IMR-90 (cell line): ENCODE measurements at regions not wholly inside any gene's neighbourhood (a gene's known extent, or its start where the extent isn't known, plus 50 kb on each side); places are given as distances from the start of the nearest gene placed in this dataset.

Experiments
- ATAC-seq: fragments of 200-7000 bp; cut with Tn5 transposase; 2 replicates; pipeline ENCODE4 v1.9.1; 2020; ENCODE audit warnings: low read depth, mild to moderate bottlenecking, moderate library complexity
- BruUV-seq: library from RNA; stranded (reverse); fragments of 400-500 nt; replicated peaks from 2 replicates; lab custom pipeline; 2021; lab: Mats Ljungman, UMichigan
- CTCF ChIA-PET: fragments of 300-600 bp; formaldehyde crosslinking; extraction: SDS; loops from one replicate; lab custom pipeline; 2021; ENCODE audit warnings: antibody characterized with exemption; lab: Yijun Ruan, JAX
- POLR2A ChIA-PET: fragments of 300-600 bp; sonication (Branson Sonifier 250); formaldehyde crosslinking; loops from one replicate; lab custom pipeline; 2022; ENCODE audit warnings: antibody characterized with exemption; ENCODE audit not compliant: unreplicated experiment; lab: Charles Lee
- DNase-seq: peaks from one replicate; pipeline ENCODE4 v3.0.0; 2013
- H2AFZ ChIP-seq: replicated peaks from 2 replicates; pipeline ENCODE3; 2013; ENCODE audit warnings: low read length, mild to moderate bottlenecking; ENCODE audit not compliant: poor library complexity
- H2AK5ac ChIP-seq: 2 replicates; pipeline ENCODE4 v1.6.1; 2013; ENCODE audit warnings: low read depth, low read length, inconsistent platforms
- H2AK9ac ChIP-seq: replicated peaks from 2 replicates; pipeline ENCODE3; 2013; ENCODE audit warnings: mild to moderate bottlenecking, low read depth, low read length, moderate library complexity; ENCODE audit not compliant: poor library complexity
- H2BK120ac ChIP-seq: 2 replicates; pipeline ENCODE4 v1.6.1; 2013; ENCODE audit warnings: low read depth, low read length, inconsistent platforms
- H2BK15ac ChIP-seq: 3 replicates; pipeline ENCODE4 v1.6.1; 2013; ENCODE audit warnings: low read depth, low read length, inconsistent platforms
- H2BK20ac ChIP-seq: 2 replicates; pipeline ENCODE4 v1.6.1; 2013; ENCODE audit warnings: low read depth, mild to moderate bottlenecking, inconsistent platforms, low read length, moderate library complexity
- H2BK5ac ChIP-seq: 2 replicates; pipeline ENCODE4 v1.6.1; 2013; ENCODE audit warnings: mild to moderate bottlenecking, low read depth, low read length, inconsistent platforms; ENCODE audit not compliant: poor library complexity, severe bottlenecking
- H3K14ac ChIP-seq: replicated peaks from 2 replicates; pipeline ENCODE4 v1.6.1; 2013; ENCODE audit warnings: low read depth, low read length, inconsistent platforms
- H3K18ac ChIP-seq: 2 replicates; pipeline ENCODE4 v1.6.1; 2013; ENCODE audit warnings: low read depth, low read length, control low read depth
- H3K23ac ChIP-seq: 2 replicates; pipeline ENCODE4 v1.6.1; 2013; ENCODE audit warnings: low read depth, low read length, inconsistent platforms
- H3K27ac ChIP-seq: 2 replicates; pipeline ENCODE4 v1.5.1; 2013; ENCODE audit warnings: mild to moderate bottlenecking, control low read depth, low read length; ENCODE audit not compliant: insufficient read depth
- H3K27me3 ChIP-seq: 2 replicates; pipeline ENCODE4 v1.6.1; 2013; ENCODE audit warnings: low read length; ENCODE audit not compliant: control insufficient read depth, insufficient read depth
- H3K36me3 ChIP-seq: 2 replicates; pipeline ENCODE4 v1.6.1; 2013; ENCODE audit warnings: low read length, mixed read lengths; ENCODE audit not compliant: control insufficient read depth, insufficient read depth
- H3K4ac ChIP-seq: 2 replicates; pipeline ENCODE4 v1.6.1; 2013; ENCODE audit warnings: low read depth, low read length, inconsistent platforms
- H3K4me1 ChIP-seq: 2 replicates; pipeline ENCODE4 v1.6.1; 2013; ENCODE audit warnings: low read length, mixed read lengths; ENCODE audit not compliant: control insufficient read depth, insufficient read depth
- H3K4me2 ChIP-seq: 2 replicates; pipeline ENCODE4 v1.6.1; 2013; ENCODE audit warnings: low read depth, mild to moderate bottlenecking, control low read depth, low read length, moderate library complexity
- H3K4me3 ChIP-seq: 2 replicates; pipeline ENCODE4 v1.5.1; 2013; ENCODE audit warnings: low read depth, mild to moderate bottlenecking, control low read depth, low read length, moderate library complexity; ENCODE audit not compliant: insufficient read depth
- H3K56ac ChIP-seq: 2 replicates; pipeline ENCODE4 v1.6.1; 2013; ENCODE audit warnings: low read length, inconsistent platforms; ENCODE audit not compliant: insufficient read depth; ENCODE audit errors: extremely low read depth
- H3K79me1 ChIP-seq, 2 experiments: 2 replicates each; pipeline ENCODE4 v1.6.1; 2013; ENCODE audit warnings: low read length in 2 of 2, inconsistent platforms in 1 of 2, low read depth in 1 of 2
- H3K9ac ChIP-seq: 2 replicates; pipeline ENCODE4 v1.6.1; 2013; ENCODE audit warnings: low read depth, low read length, control low read depth
- H3K9me1 ChIP-seq: 2 replicates; pipeline ENCODE4 v1.6.1; 2013; ENCODE audit warnings: low read length, inconsistent platforms; ENCODE audit not compliant: insufficient read depth
- H3K9me3 ChIP-seq: 2 replicates; pipeline ENCODE4 v1.6.1; 2013; ENCODE audit warnings: low read length; ENCODE audit not compliant: control insufficient read depth, insufficient read depth
- H4K20me1 ChIP-seq: 2 replicates; pipeline ENCODE4 v1.6.1; 2013; ENCODE audit warnings: low read length, inconsistent platforms; ENCODE audit not compliant: insufficient read depth
- H4K5ac ChIP-seq: 2 replicates; pipeline ENCODE4 v1.6.1; 2013; ENCODE audit warnings: mild to moderate bottlenecking, low read depth, low read length, control low read depth
- H4K8ac ChIP-seq, 2 experiments: 2 replicates each; pipeline ENCODE4 v1.6.1; 2013; ENCODE audit warnings: low read depth in 2 of 2, low read length in 2 of 2, control low read depth in 1 of 2, inconsistent platforms in 1 of 2
- H4K91ac ChIP-seq: 2 replicates; pipeline ENCODE4 v1.6.1; 2013; ENCODE audit warnings: low read depth, low read length, inconsistent platforms; ENCODE audit not compliant: insufficient read depth
- BHLHE40 ChIP-seq: fragments of 150-350 bp; IDR thresholded peaks from 2 replicates; pipeline ENCODE4 v1.6.1; 2016; ENCODE audit warnings: mild to moderate bottlenecking, low read depth, low read length
- CEBPB ChIP-seq: IDR thresholded peaks from 2 replicates; pipeline ENCODE4 v1.6.1; 2012; ENCODE audit warnings: low read depth, low read length, improper control_type of control experiment
- CHD1 ChIP-seq: IDR thresholded peaks from 2 replicates; pipeline ENCODE4 v1.6.1; 2012; ENCODE audit warnings: low read depth, low read length, improper control_type of control experiment
- CTCF ChIP-seq: conservative IDR thresholded peaks from 2 replicates; pipeline ENCODE4 v1.5.1; 2012; ENCODE audit warnings: mild to moderate bottlenecking, low read depth, low read length, improper control_type of control experiment
- ELK1 ChIP-seq: fragments of 150-350 bp; IDR thresholded peaks from 2 replicates; pipeline ENCODE4 v1.6.1; 2016; ENCODE audit warnings: low read depth, mild to moderate bottlenecking, low read length, moderate library complexity, borderline replicate concordance
- FOS ChIP-seq: fragments of 150-350 bp; IDR thresholded peaks from 2 replicates; pipeline ENCODE4 v1.6.1; 2016; ENCODE audit warnings: low read depth, low read length
- MAFK ChIP-seq: IDR thresholded peaks from 2 replicates; pipeline ENCODE4 v1.6.1; 2012; ENCODE audit warnings: low read depth, low read length, improper control_type of control experiment
- MAZ ChIP-seq: IDR thresholded peaks from 2 replicates; pipeline ENCODE4 v1.6.1; 2012; ENCODE audit warnings: low read depth, mild to moderate bottlenecking, low read length, improper control_type of control experiment, moderate library complexity, borderline replicate concordance
- MXI1 ChIP-seq: IDR thresholded peaks from 2 replicates; pipeline ENCODE4 v1.6.1; 2012; ENCODE audit warnings: low read depth, mild to moderate bottlenecking, low read length, moderate library complexity, borderline replicate concordance
- NFE2L2 ChIP-seq: fragments of 150-350 bp; IDR thresholded peaks from 2 replicates; pipeline ENCODE4 v1.6.1; 2016; ENCODE audit warnings: low read depth, mild to moderate bottlenecking, low read length
- POLR2A ChIP-seq: IDR thresholded peaks from 2 replicates; pipeline ENCODE4 v1.6.1; 2012; ENCODE audit warnings: mild to moderate bottlenecking, low read depth, low read length
- RAD21 ChIP-seq: IDR thresholded peaks from 2 replicates; pipeline ENCODE4 v1.6.1; 2012; ENCODE audit warnings: low read length, improper control_type of control experiment
- RCOR1 ChIP-seq: IDR thresholded peaks from 2 replicates; pipeline ENCODE4 v1.6.1; 2012; ENCODE audit warnings: mild to moderate bottlenecking, low read length, improper control_type of control experiment; ENCODE audit not compliant: insufficient replicate concordance
- RFX5 ChIP-seq: IDR thresholded peaks from 2 replicates; pipeline ENCODE4 v1.8.0; 2012; ENCODE audit warnings: low read depth, mild to moderate bottlenecking, low read length, moderate library complexity
- SMC3 ChIP-seq: fragments of 150-350 bp; IDR thresholded peaks from 2 replicates; pipeline ENCODE4 v1.6.1; 2016; ENCODE audit warnings: low read depth, mild to moderate bottlenecking, antibody characterized with exemption, low read length, moderate library complexity
- WGBS, 2 experiments: methylation state at CpG; one replicate each; pipeline versions ENCODE4 v1.1.5 to v1.1.7; 2013; ENCODE audit warnings: missing lambda C conversion rate in 2 of 2; ENCODE audit not compliant: insufficient read length in 1 of 2; ENCODE audit errors: extremely low coverage in 2 of 2; 5-methylcytosine and 5-hydroxymethylcytosine counted together
- dilution Hi-C: fragments of 300-500 bp; cut with HindIII; formaldehyde crosslinking; loops from one replicate; pipeline ENCODE4 v1.14.3; 2018; ENCODE audit warnings: low sequenced_read_pairs; ENCODE audit not compliant: unreplicated experiment
- in situ Hi-C: fragments of 300-500 bp; cut with MboI; formaldehyde crosslinking; loops from 3 replicates; pipeline ENCODE4 v1.14.3; 2019; ENCODE audit warnings: low sequenced_read_pairs, inconsistent platforms, mixed read lengths
- intact Hi-C: fragments of 100-400 bp; cut with micrococcal nuclease; formaldehyde crosslinking; loops from 2 replicates; pipeline ENCODE4 v1.10.0; 2022
- TF ChIP-seq, protein P1 (sequence below): fragments of 150-350 bp; IDR thresholded peaks from 2 replicates; pipeline ENCODE4 v1.6.1; 2017; ENCODE audit warnings: mild to moderate bottlenecking, antibody characterized with exemption, low read length, low read depth

DNA sequence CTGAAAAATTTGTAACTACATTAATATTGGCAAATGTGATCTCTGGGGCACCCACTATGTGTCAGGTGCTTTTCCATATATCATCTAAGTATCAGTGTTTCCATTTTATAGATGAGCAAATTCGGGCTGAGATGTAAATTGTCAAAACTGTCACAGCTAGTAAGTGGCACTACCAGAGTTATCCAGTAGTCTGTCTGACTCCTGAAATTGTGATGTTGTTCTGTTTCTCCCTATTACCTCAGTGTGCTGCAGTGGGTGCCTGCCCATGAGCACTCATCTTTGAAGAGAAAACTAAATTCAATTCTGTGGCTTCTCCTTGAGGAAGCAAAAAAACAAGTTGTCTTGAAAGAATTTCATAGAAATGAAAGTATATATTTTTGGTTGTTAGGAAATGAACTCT lies 467.4 kb upstream of the FANCL start:
- H4K5ac ChIP-seq = no peak overlapping the region
- no peaks in the 10 kb centered on the region for H3K27me3 ChIP-seq
- no peaks in the 10 kb centered on the region for H3K79me1 ChIP-seq
- intact Hi-C loops = no loop called here
- H2AFZ ChIP-seq = no peak overlapping the region
- DNase-seq (no peak), ATAC-seq (no peak)
- no peak overlapping the region for H3K14ac ChIP-seq
- no peak overlapping the region for H3K27ac ChIP-seq
- no peaks in the 10 kb centered on the region for H3K36me3 ChIP-seq
- dilution Hi-C loops = no loop called here
- no peak overlapping the region for H2AK5ac ChIP-seq
- BruUV-seq = no TSS peak
- H2BK120ac ChIP-seq = no peak overlapping the region
- no peaks in the 10 kb centered on the region for H3K9me1 ChIP-seq
- ChIA-PET POLR2A (no interaction called here), CTCF (interaction anchor here (1.4 kb wide), 1 partner anchor 12 kb away, joined by 4 read pairs; no protein-coding TSS in a partner anchor)
- no peak overlapping the region for H2BK15ac ChIP-seq
- H2AK9ac ChIP-seq = no peak overlapping the region
- no peak overlapping the region for H4K91ac ChIP-seq
- no peak overlapping the region for H3K4me3 ChIP-seq
- H4K8ac ChIP-seq = no peak overlapping the region
- H2BK20ac ChIP-seq = no peak overlapping the region
- H3K18ac ChIP-seq = no peak overlapping the region
- no peaks in the 10 kb centered on the region for H4K20me1 ChIP-seq
- H3K4me2 ChIP-seq = no peak overlapping the region
- no peak overlapping the region for H3K9ac ChIP-seq
- H3K4me1 ChIP-seq = no peaks in the 10 kb centered on the region
- TF ChIP-seq POLR2A = no peak
- no peak for TF ChIP-seq ELK1
- no peak for TF ChIP-seq CTCF
- no peak for TF ChIP-seq MAFK
- TF ChIP-seq CEBPB = no peak
- TF ChIP-seq, protein P1, sequence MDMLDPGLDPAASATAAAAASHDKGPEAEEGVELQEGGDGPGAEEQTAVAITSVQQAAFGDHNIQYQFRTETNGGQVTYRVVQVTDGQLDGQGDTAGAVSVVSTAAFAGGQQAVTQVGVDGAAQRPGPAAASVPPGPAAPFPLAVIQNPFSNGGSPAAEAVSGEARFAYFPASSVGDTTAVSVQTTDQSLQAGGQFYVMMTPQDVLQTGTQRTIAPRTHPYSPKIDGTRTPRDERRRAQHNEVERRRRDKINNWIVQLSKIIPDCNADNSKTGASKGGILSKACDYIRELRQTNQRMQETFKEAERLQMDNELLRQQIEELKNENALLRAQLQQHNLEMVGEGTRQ = no peak
- TF ChIP-seq MXI1 = no peak
- TF ChIP-seq BHLHE40 = no peak
- no peak for TF ChIP-seq RCOR1
- TF ChIP-seq MAZ = no peak
- no peak for TF ChIP-seq RFX5
- TF ChIP-seq CHD1 = no peak
- TF ChIP-seq FOS = no peak
- TF ChIP-seq RAD21 = no peak
- no peak for TF ChIP-seq SMC3
- no peak for TF ChIP-seq NFE2L2
- H3K4ac ChIP-seq = no peak overlapping the region
- in situ Hi-C loops = no loop called here
- no peak overlapping the region for H2BK5ac ChIP-seq
- H3K9me3 ChIP-seq = no peaks in the 10 kb centered on the region
- WGBS, 2 experiments = no CpG with 5 or more reads among the region's 1 CpG
- H3K23ac ChIP-seq = no peak overlapping the region
- no peak overlapping the region for H3K56ac ChIP-seq
